WI38 (cell line): ENCODE measurements at regions not wholly inside any gene's neighbourhood (a gene's known extent, or its start where the extent isn't known, plus 50 kb on each side); places are given as distances from the start of the nearest gene placed in this dataset.

Experiments
- H3K4me3 ChIP-seq: 2 replicates; pipeline ENCODE4 v1.5.1; 2011; ENCODE audit warnings: low read depth, mild to moderate bottlenecking, control low read depth, low read length
- TF ChIP-seq, protein P1 (sequence below): IDR thresholded peaks from 2 replicates; pipeline ENCODE4 v1.5.1; 2012; ENCODE audit warnings: low read depth, mild to moderate bottlenecking, control low read depth, low read length

DNA sequence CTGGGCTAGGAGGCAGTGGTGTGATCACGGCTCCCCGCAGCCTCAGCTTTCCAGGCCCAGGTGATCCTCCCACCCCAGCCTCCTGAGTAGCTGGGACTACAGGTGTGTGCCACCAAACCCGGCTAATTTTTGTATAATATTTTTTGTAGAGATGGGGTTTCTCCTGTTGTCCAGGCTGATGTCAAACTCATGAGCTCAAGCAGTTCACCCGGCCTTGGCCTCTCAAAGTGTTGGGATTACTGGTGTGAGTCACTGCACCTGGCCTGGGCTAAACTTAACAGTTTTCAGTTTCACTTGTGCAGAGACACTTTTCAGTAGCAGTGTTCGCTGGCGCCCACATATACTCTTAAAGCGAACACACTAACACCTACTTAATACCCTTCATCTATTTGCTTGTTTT is 205.6 kb upstream of the ZNF608 start:
- no peak overlapping the region for H3K4me3 ChIP-seq
- TF ChIP-seq, protein P1, sequence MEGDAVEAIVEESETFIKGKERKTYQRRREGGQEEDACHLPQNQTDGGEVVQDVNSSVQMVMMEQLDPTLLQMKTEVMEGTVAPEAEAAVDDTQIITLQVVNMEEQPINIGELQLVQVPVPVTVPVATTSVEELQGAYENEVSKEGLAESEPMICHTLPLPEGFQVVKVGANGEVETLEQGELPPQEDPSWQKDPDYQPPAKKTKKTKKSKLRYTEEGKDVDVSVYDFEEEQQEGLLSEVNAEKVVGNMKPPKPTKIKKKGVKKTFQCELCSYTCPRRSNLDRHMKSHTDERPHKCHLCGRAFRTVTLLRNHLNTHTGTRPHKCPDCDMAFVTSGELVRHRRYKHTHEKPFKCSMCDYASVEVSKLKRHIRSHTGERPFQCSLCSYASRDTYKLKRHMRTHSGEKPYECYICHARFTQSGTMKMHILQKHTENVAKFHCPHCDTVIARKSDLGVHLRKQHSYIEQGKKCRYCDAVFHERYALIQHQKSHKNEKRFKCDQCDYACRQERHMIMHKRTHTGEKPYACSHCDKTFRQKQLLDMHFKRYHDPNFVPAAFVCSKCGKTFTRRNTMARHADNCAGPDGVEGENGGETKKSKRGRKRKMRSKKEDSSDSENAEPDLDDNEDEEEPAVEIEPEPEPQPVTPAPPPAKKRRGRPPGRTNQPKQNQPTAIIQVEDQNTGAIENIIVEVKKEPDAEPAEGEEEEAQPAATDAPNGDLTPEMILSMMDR: no peak

DNA sequence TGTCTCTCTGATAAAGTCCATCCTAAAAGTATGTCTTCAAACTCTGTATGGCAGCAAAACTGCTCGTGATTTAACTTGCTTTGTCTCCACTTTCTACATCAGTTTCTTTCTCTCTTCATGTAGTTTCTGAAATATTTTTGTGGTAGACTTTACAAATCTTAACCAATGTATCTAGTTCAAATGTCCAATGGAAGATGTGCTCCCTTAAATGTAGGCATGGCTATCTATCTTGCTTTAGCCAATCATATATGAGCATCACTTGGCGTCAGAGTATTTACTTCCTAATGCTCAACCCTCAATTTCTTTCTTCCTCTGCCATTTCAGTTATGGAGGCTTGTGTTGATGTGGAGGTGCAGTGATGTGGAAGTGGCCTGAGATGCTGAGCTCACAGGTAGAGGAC is 206.1 kb upstream of the ZNF608 start:
- TF ChIP-seq, protein P1: no peak
- no peak overlapping the region for H3K4me3 ChIP-seq

DNA sequence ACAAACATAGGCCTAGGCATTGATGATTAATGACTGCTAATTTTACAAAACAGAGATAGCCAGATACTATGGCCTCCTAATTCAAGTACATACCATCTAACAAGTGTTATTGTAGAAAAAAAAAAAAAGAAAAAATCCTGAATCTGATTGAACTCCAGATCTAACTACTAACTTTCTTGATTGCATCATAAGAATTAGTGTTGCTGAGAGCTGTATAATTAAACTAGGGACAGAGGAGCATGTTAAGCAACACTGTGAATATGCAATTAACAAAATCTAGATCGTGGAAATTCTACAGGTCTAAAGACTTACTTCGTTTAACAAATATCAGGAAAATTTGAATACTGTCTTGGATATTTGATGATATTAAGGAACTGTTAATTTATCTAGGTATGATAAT is 208.3 kb upstream of the ZNF608 start:
- TF ChIP-seq, protein P1: no peak
- H3K4me3 ChIP-seq: no peak overlapping the region

DNA sequence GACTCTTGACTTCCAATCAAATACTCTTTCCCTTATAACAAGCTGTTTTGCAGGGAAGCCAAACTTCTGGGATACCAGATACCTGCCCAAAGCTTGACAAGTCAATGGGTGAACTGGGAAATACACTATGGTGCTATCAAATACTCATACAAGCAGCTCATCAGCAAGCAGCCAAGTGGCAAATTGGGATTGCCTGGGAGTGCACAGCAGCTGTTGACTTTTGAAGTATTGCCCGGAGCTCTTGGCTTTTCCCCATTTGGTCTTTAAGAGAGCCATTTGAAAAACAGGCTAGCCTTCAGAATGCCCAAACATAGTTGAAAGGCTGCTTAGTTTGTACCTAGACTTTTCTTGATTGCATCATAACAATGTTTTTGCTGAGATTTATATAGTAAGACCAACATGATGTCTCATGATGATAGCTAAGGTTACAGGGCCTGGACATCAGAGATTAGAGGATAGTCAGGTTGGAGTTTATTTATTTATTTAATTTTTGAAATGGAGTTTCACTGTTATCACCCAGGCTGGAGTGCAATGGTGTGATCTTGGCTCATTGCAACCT is 210.1 kb upstream of the ZNF608 start:
- TF ChIP-seq, protein P1: no peak
- no peak overlapping the region for H3K4me3 ChIP-seq

DNA sequence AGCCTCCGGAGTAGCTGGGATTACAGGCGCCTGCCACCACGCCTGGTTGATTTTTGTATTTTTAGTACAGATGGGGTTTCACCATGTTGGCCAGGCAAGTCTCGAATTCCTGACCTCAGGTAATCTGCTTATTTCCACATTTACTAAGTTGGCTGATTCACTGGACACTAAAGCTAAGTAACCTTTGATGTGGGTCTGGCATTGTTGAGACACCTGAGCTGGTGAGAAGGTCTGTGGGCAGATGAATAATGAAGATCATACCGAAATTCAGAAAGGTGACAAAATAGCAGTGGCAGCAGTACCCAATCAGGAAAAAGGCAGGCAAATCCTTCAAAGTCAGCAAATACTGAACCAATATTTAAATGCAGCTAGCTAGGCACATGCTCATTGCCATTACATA is 210.6 kb upstream of the ZNF608 start:
- H3K4me3 ChIP-seq: no peak overlapping the region
- TF ChIP-seq, protein P1: no peak

DNA sequence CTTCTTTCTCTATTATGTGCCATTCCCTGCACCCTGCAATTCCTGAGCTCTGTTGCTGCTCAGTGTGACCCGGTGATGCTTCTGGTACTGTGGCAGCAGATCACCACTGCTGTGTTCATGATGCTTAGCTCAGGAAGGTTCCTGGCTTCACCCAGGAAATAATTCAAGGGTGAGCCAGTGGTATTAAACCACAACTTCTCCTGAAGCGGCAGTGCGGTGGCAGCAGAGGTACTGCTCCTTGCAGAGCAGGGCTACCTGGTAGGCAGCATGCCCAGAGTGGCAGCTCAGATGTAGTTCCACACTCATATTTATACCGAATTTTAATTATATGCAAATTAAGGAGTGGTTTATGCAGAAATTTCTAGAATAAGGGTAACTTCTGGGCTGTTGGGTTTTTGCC is 213.8 kb upstream of the ZNF608 start:
- no peak overlapping the region for H3K4me3 ChIP-seq
- TF ChIP-seq, protein P1: no peak

DNA sequence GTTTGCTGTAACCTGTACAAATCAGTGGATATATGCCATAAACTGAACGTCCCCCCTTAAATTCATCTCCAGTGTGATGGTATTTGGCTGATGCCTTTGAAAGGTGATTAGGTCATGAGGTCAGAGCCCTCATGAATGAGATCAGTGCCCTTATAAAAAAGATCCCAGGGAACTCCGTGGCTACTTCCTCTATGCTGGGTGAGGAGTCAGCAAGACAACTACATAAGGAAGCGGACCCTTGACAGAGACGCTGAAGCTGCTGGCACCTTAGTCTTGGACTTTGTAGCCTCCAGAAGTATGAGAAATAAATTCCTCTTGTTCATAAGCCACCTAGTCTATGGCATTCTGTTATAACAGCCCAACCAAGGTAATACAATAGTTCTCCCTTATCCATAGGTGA is 215.1 kb upstream of the ZNF608 start:
- no peak overlapping the region for H3K4me3 ChIP-seq
- TF ChIP-seq, protein P1: no peak
